ENCODE measurements at regions not wholly inside any gene's neighbourhood (a gene's known extent, or its start where the extent isn't known, plus 50 kb on each side); places are given as distances from the start of the nearest gene placed in this dataset.
A peak's percentile ranks its signal among the peaks of the same experiment; 100 is the strongest.
"Not testable (repeated sequence)": the region's sequence is repeated elsewhere in the genome, so short reads cannot be mapped to it uniquely, and the experiment has no call there.

GRCh38 chr10:78229489-78229888 is 195.8 kb downstream of the RPS24 start:
- ATAC-seq (no peak), DNase-seq (no peak)
- Histone ChIP-seq H3K27ac (no peak overlapping the region), H3K4me3 (no peak overlapping the region), H3K4me1 (no peaks in the 10 kb centered on the region), H3K9me3 (no peaks in the 10 kb centered on the region), H3K36me3 (no peaks in the 10 kb centered on the region), H3K27me3 (no peaks in the 10 kb centered on the region)
- TF ChIP-seq, protein P1, sequence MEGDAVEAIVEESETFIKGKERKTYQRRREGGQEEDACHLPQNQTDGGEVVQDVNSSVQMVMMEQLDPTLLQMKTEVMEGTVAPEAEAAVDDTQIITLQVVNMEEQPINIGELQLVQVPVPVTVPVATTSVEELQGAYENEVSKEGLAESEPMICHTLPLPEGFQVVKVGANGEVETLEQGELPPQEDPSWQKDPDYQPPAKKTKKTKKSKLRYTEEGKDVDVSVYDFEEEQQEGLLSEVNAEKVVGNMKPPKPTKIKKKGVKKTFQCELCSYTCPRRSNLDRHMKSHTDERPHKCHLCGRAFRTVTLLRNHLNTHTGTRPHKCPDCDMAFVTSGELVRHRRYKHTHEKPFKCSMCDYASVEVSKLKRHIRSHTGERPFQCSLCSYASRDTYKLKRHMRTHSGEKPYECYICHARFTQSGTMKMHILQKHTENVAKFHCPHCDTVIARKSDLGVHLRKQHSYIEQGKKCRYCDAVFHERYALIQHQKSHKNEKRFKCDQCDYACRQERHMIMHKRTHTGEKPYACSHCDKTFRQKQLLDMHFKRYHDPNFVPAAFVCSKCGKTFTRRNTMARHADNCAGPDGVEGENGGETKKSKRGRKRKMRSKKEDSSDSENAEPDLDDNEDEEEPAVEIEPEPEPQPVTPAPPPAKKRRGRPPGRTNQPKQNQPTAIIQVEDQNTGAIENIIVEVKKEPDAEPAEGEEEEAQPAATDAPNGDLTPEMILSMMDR (IDR thresholded peaks at IDR 0.05): no peak
- intact Hi-C loops (cut with DNase I): no loop called here

GRCh38 chr10:78229950-78230675 is 196.4 kb downstream of the RPS24 start:
- ATAC-seq (no peak), DNase-seq (no peak)
- Histone ChIP-seq H3K9me3 (no peaks in the 10 kb centered on the region), H3K27ac (no peak overlapping the region), H3K27me3 (no peaks in the 10 kb centered on the region), H3K4me3 (no peak overlapping the region), H3K4me1 (no peaks in the 10 kb centered on the region), H3K36me3 (no peaks in the 10 kb centered on the region)
- TF ChIP-seq, protein P1 (IDR thresholded peaks at IDR 0.05): no peak
- intact Hi-C loops (cut with DNase I): no loop called here

DNA sequence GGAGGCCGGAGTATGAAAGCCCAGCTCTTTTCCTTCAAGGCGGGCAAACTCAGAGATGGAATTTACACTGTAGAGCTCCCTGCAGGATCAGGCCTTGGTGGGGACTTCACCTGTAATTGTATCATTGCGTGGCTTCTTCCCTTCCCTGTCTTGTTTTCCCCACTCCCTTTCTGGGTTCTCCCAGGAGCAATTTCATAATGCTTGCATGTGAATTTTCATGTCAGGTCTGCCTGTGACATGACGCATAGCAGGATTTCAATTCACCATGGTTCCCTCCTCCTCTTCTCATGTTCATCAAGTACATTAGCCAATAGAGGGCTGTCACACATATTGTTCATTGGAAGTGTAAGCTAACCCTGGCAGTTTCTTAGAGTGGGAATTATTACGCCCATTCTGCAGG is 197.7 kb downstream of the RPS24 start:
- no peak overlapping the region for H3K27ac ChIP-seq
- H3K4me1 ChIP-seq: no peaks in the 10 kb centered on the region
- DNase-seq: no peak
- H3K9me3 ChIP-seq: no peaks in the 10 kb centered on the region
- H3K27me3 ChIP-seq: no peaks in the 10 kb centered on the region
- intact Hi-C loops (cut with DNase I): no loop called here
- TF ChIP-seq, protein P1 (IDR thresholded peaks at IDR 0.05): no peak
- ATAC-seq: no peak
- H3K4me3 ChIP-seq: no peak overlapping the region
- H3K36me3 ChIP-seq: no peaks in the 10 kb centered on the region

DNA sequence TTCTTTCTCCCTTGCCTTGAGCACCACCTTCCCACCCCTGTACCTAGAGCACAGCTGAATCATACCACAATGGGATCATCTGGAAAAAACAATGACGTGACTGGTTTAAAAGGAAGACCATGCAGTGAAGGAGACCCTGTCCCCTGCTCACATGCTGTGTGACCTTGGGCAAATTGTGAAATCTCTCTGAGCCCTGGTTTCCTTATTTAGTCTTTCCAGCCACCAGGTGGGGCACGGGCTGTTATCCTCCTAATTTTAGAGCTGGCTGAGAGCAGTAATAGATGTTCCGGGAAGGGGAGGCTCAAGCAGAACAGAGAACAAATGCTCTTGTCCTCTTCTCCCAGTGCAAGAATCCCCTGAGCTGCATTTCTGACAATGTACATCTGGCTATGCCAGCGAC is 198.3 kb downstream of the RPS24 start:
- peak in 1 of 4 donors; percentile 27 for DNase-seq
- no peaks in the 10 kb centered on the region for H3K9me3 ChIP-seq
- H3K4me3 ChIP-seq: no peak overlapping the region
- H3K27ac ChIP-seq: no peak overlapping the region
- H3K27me3 ChIP-seq: no peaks in the 10 kb centered on the region
- ATAC-seq: peak; percentile 18
- intact Hi-C loops (cut with DNase I): no loop called here
- H3K36me3 ChIP-seq: no peaks in the 10 kb centered on the region
- H3K4me1 ChIP-seq: no peaks in the 10 kb centered on the region
- TF ChIP-seq, protein P1 (IDR thresholded peaks at IDR 0.05): no peak

DNA sequence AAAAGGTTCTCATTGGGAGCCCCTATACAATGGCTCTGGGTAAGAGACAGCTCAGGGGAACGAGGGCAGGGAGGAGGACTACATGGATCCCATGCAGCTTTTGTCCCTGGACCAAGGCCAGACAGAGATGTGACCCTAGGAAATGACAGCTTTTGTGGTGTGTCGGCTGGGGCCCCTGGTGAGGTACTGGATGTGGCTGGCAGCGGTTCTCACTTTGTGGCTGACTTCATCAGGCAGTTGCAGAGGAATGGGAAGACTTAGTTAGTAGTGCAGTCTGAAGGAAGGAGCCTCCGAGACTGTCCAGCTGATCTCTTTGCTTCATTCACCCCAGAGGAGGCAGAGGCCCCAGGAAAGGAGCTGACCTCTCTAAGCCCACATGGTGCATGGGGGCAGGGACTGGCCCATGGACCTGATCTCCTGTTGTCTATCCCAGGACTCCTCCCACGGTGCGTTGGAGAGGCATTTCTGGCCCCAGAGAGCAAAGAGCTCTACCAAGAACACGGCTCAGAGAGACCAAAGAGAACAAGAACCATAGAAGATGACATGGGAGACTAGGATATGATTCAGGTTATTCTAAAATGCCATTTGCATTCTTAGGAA is 202.9 kb downstream of the RPS24 start:
- Histone ChIP-seq H3K27me3 (no peaks in the 10 kb centered on the region), H3K4me1 (no peaks in the 10 kb centered on the region), H3K4me3 (no peak overlapping the region), H3K36me3 (no peaks in the 10 kb centered on the region), H3K27ac (no peak overlapping the region), H3K9me3 (no peaks in the 10 kb centered on the region)
- TF ChIP-seq, protein P1 (IDR thresholded peaks at IDR 0.05): no peak
- no peak for ATAC-seq
- DNase-seq: no peak
- intact Hi-C loops (cut with DNase I): no loop called here

- H3K27ac ChIP-seq; DNase-seq; H3K27me3 ChIP-seq; H3K36me3 ChIP-seq; H3K9me3 ChIP-seq; H3K4me1 ChIP-seq; ATAC-seq; intact Hi-C loops (cut with DNase I); H3K4me3 ChIP-seq: not testable (repeated sequence)
Observed at GRCh38 chr10:78237951-78238350, 204.3 kb downstream of the RPS24 start.

All from left lung (tissue), 4 donors.